Mesendoderm (in vitro differentiated cells): ENCODE measurements at regions not wholly inside any gene's neighbourhood (a gene's known extent, or its start where the extent isn't known, plus 50 kb on each side); places are given as distances from the start of the nearest gene placed in this dataset.

ENCODE experiments used
- DNase-seq: peaks from one replicate; pipeline ENCODE4 v3.0.0; 2013
- H2AK5ac ChIP-seq: 2 replicates; pipeline ENCODE4 v1.6.1; 2013; ENCODE audit warnings: low read length, inconsistent platforms
- H2BK120ac ChIP-seq: 2 replicates; pipeline ENCODE4 v1.6.1; 2013; ENCODE audit warnings: low read depth, mild to moderate bottlenecking, low read length, moderate library complexity, mixed read lengths
- H2BK15ac ChIP-seq: replicated peaks from 2 replicates; pipeline ENCODE4 v1.6.1; 2013; ENCODE audit warnings: low read depth, mild to moderate bottlenecking, moderate library complexity
- H2BK5ac ChIP-seq: 2 replicates; pipeline ENCODE4 v1.6.1; 2013; ENCODE audit warnings: low read length, inconsistent platforms
- H3K18ac ChIP-seq: 2 replicates; pipeline ENCODE4 v1.6.1; 2013; ENCODE audit warnings: mild to moderate bottlenecking, low read length, mixed read lengths
- H3K23ac ChIP-seq: one replicate; pipeline ENCODE4 v1.6.1; 2013; ENCODE audit warnings: low read length
- H3K27ac ChIP-seq: 2 replicates; pipeline ENCODE4 v1.5.1; 2013; ENCODE audit warnings: low read depth, mild to moderate bottlenecking, inconsistent platforms, low read length, moderate library complexity
- H3K27me3 ChIP-seq: 2 replicates; pipeline ENCODE4 v1.6.1; 2013; ENCODE audit warnings: low read length, control low read depth, mild to moderate bottlenecking, inconsistent platforms; ENCODE audit not compliant: insufficient read depth, poor library complexity
- H3K36me3 ChIP-seq: 2 replicates; pipeline ENCODE4 v1.6.1; 2013; ENCODE audit warnings: low read length, inconsistent platforms; ENCODE audit not compliant: control insufficient read depth, insufficient read depth
- H3K4ac ChIP-seq: one replicate; pipeline ENCODE4 v1.6.1; 2013; ENCODE audit warnings: low read depth, mild to moderate bottlenecking, low read length, moderate library complexity
- H3K4me1 ChIP-seq: 2 replicates; pipeline ENCODE4 v1.6.1; 2013; ENCODE audit warnings: low read depth, low read length, inconsistent platforms; ENCODE audit not compliant: control insufficient read depth
- H3K4me2 ChIP-seq: 2 replicates; pipeline ENCODE4 v1.6.1; 2013; ENCODE audit warnings: low read length
- H3K4me3 ChIP-seq: 2 replicates; pipeline ENCODE4 v1.5.1; 2013; ENCODE audit warnings: mild to moderate bottlenecking, low read length
- H3K56ac ChIP-seq: one replicate; pipeline ENCODE4 v1.6.1; 2013; ENCODE audit warnings: low read length
- H3K79me1 ChIP-seq: 2 replicates; pipeline ENCODE4 v1.6.1; 2013; ENCODE audit warnings: low read length, inconsistent platforms
- H3K79me2 ChIP-seq: 2 replicates; pipeline ENCODE4 v1.6.1; 2013; ENCODE audit warnings: mild to moderate bottlenecking, low read length; ENCODE audit not compliant: control insufficient read depth, insufficient read depth
- H3K9ac ChIP-seq: 2 replicates; pipeline ENCODE4 v1.6.1; 2013; ENCODE audit warnings: low read length, inconsistent platforms
- H4K5ac ChIP-seq: one replicate; pipeline ENCODE4 v1.6.1; 2013; ENCODE audit warnings: low read length
- H4K8ac ChIP-seq: one replicate; pipeline ENCODE4 v1.6.1; 2013; ENCODE audit warnings: low read depth, mild to moderate bottlenecking, control low read depth, low read length, moderate library complexity
- WGBS: extraction: QIAGEN DNeasy Blood & Tissue Kit; methylation state at CpG from one replicate; pipeline ENCODE4 v1.1.7; 2013; ENCODE audit warnings: low lambda C conversion rate, missing lambda C conversion rate; ENCODE audit not compliant: insufficient coverage; ENCODE audit errors: extremely low coverage; 5-methylcytosine and 5-hydroxymethylcytosine counted together

DNA sequence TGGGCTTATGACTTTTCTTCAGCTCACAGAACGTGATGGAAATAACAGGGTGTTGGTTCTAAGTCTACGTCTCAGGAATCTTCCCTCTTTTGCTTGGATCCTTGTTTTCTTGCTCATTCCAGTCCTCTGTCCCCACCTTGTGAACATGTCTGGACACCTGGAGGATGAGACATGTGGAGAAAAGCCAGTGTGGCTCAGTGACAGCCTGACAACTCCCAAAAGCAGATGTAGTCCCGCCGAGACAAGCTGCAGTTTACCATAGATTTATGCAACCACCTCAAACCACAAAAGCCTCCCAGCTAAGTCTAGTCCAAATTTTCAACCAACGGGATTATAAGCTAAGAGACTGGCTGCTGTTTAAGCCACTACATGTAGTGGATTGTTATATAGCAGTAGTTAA, 476.1 kb downstream of the SH2D4B start:
- no peak for DNase-seq
- Histone ChIP-seq H3K56ac (no peak overlapping the region), H2BK5ac (no peak overlapping the region), H3K79me2 (no peaks in the 10 kb centered on the region), H3K27me3 (no peaks in the 10 kb centered on the region), H3K18ac (no peak overlapping the region), H3K4me1 (no peaks in the 10 kb centered on the region), H3K9ac (no peak overlapping the region), H3K23ac (no peak overlapping the region), H3K27ac (no peak overlapping the region), H4K8ac (no peak overlapping the region), H3K4me3 (no peak overlapping the region), H2BK15ac (no peak overlapping the region), H3K4me2 (no peak overlapping the region), H3K36me3 (no peaks in the 10 kb centered on the region), H4K5ac (no peak overlapping the region), H2BK120ac (no peak overlapping the region), H2AK5ac (no peak overlapping the region), H3K4ac (no peak overlapping the region), H3K79me1 (no peaks in the 10 kb centered on the region)
- WGBS = no CpG with 5 or more reads among the region's 5 CpGs

DNA sequence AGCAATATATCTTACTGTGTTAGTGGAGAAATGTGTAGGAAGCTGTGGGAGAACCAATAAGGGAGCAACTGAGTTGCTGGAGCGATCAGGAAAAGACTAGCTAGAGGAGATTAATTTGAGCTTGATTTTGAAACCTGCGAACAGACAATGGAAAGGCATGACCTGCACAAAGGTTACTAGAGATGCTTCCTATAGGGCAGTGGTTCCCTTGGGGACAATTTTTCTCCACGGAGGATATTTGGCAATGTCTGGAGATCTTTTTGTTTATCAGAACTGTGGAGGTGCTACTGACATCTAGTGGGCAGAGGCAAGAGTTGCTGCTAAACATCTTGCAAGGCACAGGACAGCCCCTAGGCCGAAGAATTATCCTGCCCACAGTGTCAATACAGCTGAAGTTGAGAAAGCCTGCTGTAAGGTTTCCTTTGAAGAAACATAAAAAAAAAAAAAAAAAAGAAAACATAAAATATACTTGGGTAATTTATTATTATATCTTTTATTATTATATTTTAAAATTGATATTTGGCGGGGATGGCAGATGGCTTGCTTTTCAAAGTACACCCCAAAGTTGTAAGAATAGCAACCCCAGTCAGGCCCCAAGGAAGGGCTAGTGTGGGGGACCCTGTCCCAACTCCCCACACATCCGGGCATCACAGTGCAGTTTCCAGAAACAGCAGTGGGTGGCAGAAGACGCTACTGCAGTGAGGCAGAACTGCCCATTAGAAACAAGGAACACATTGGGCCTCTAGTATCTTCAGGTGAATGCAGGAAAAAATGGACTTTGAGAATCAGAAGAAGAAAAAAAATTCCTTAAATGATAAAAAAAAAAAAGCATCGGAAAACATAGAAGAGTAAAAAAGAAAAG, 481.6 kb downstream of the SH2D4B start:
- no peak overlapping the region for H3K4ac ChIP-seq
- no peaks in the 10 kb centered on the region for H3K4me1 ChIP-seq
- peak; percentile 84 for DNase-seq
- H3K18ac ChIP-seq = peak overlapping the region; percentile 22
- H3K36me3 ChIP-seq = no peaks in the 10 kb centered on the region
- H4K8ac ChIP-seq = no peak overlapping the region
- H3K79me1 ChIP-seq = no peaks in the 10 kb centered on the region
- no peak overlapping the region for H2AK5ac ChIP-seq
- H3K56ac ChIP-seq = no peak overlapping the region
- H3K4me2 ChIP-seq = no peak overlapping the region
- no peaks in the 10 kb centered on the region for H3K27me3 ChIP-seq
- no peak overlapping the region for H3K9ac ChIP-seq
- no peak overlapping the region for H2BK15ac ChIP-seq
- no peak overlapping the region for H2BK5ac ChIP-seq
- H2BK120ac ChIP-seq = no peak overlapping the region
- no peak overlapping the region for H3K27ac ChIP-seq
- H3K79me2 ChIP-seq = no peaks in the 10 kb centered on the region
- no peak overlapping the region for H3K4me3 ChIP-seq
- WGBS = no CpG with 5 or more reads among the region's 8 CpGs
- no peak overlapping the region for H4K5ac ChIP-seq
- H3K23ac ChIP-seq = no peak overlapping the region

DNA sequence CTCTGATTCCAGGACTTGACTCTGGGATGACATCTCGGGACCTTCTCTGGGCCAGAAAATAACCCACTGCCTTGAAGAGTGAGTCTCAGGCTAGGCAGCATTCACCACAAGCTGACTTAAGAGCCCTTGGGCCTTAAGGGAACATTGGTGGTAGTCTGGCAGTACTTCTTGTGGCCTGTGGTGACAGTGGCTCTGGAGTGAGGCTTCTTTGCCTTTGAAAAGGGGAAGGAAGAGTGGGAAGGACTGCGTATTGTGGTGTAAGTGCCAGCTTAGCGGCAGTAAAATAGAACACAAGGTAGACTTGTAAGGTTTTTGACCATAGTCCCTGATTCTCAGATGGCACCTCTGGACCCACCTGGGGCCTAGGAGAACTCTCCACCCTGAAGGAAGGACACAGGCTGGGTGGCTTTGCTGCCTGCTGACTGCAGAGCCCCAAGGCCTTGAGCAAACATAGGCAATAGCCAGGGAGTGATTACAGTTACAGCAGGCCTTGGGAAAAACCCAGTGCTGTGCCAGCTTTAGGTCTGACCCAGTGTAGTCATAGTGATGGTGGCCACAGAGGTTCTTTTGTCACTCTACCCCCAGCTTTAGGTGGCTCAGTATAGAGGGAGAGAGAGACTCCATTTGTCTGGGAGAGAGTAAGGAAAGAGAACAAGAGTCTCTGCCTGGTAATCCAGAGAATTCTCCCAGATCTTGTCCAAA, 483.9 kb downstream of the SH2D4B start:
- H3K23ac ChIP-seq = no peak overlapping the region
- no peak overlapping the region for H2BK120ac ChIP-seq
- H3K4me2 ChIP-seq = no peak overlapping the region
- no peaks in the 10 kb centered on the region for H3K79me2 ChIP-seq
- no CpG with 5 or more reads among the region's 3 CpGs for WGBS
- H2BK15ac ChIP-seq = no peak overlapping the region
- H3K56ac ChIP-seq = no peak overlapping the region
- H3K4me1 ChIP-seq = no peaks in the 10 kb centered on the region
- no peak overlapping the region for H3K18ac ChIP-seq
- H3K9ac ChIP-seq = no peak overlapping the region
- no peak overlapping the region for H2BK5ac ChIP-seq
- no peak overlapping the region for H3K4me3 ChIP-seq
- no peaks in the 10 kb centered on the region for H3K79me1 ChIP-seq
- H4K5ac ChIP-seq = no peak overlapping the region
- DNase-seq = no peak
- no peak overlapping the region for H2AK5ac ChIP-seq
- no peak overlapping the region for H3K27ac ChIP-seq
- H3K36me3 ChIP-seq = no peaks in the 10 kb centered on the region
- no peaks in the 10 kb centered on the region for H3K27me3 ChIP-seq
- H3K4ac ChIP-seq = no peak overlapping the region
- no peak overlapping the region for H4K8ac ChIP-seq

DNA sequence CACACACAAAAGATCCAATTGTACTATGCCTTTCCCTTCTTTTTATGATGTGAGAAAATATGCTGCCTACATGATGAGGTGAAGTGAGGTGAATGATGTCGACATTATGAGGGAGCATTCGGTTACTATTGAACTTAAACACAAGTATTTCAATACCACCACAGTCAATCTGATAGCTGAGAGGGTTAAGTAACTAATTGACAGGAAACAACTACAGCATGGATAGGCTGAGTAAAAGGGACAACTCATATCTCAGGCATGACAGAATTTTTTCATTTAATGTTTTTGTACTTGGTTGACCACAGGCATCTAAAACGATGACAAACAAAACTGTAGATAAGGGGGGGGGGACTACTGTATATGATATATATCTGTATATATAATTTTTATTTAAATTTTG, 488.9 kb downstream of the SH2D4B start:
- H3K36me3 ChIP-seq = no peaks in the 10 kb centered on the region
- no peak overlapping the region for H3K4me2 ChIP-seq
- no peak overlapping the region for H3K18ac ChIP-seq
- no peaks in the 10 kb centered on the region for H3K27me3 ChIP-seq
- H2BK120ac ChIP-seq = no peak overlapping the region
- no peak overlapping the region for H4K8ac ChIP-seq
- H3K79me2 ChIP-seq = no peaks in the 10 kb centered on the region
- H3K4me3 ChIP-seq = no peak overlapping the region
- no peak overlapping the region for H3K9ac ChIP-seq
- H3K4me1 ChIP-seq = no peaks in the 10 kb centered on the region
- H3K23ac ChIP-seq = no peak overlapping the region
- no peak for DNase-seq
- H2AK5ac ChIP-seq = no peak overlapping the region
- H3K27ac ChIP-seq = no peak overlapping the region
- H2BK15ac ChIP-seq = no peak overlapping the region
- no peak overlapping the region for H3K56ac ChIP-seq
- no peaks in the 10 kb centered on the region for H3K79me1 ChIP-seq
- H3K4ac ChIP-seq = no peak overlapping the region
- H2BK5ac ChIP-seq = no peak overlapping the region
- no CpG with 5 or more reads among the region's 3 CpGs for WGBS
- no peak overlapping the region for H4K5ac ChIP-seq

DNA sequence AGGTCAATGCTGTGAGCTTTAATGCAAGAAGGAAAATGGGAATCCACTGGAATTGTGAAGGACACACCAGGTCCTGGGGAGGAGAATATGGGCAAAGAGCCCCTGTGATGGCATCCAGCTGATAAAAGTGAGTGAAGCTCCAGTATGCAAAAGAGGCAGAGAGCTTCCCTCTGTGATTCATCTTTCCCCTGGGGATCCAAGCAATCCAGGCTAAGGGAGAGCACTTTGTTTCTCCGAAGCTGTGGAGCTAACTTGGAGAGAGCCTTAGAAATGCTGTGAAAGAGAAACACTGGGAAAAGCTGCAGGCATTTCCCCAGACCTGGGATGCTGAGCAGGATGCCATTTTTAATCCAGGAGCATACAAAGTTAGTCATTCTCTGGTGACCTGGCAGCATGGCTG, 489.5 kb downstream of the SH2D4B start:
- no CpG with 5 or more reads among the region's 1 CpG for WGBS
- Histone ChIP-seq H3K4me1 (no peaks in the 10 kb centered on the region), H2BK5ac (no peak overlapping the region), H3K79me2 (no peaks in the 10 kb centered on the region), H3K23ac (no peak overlapping the region), H3K79me1 (no peaks in the 10 kb centered on the region), H2BK15ac (no peak overlapping the region), H3K4me3 (no peak overlapping the region), H3K18ac (no peak overlapping the region), H3K36me3 (no peaks in the 10 kb centered on the region), H2BK120ac (no peak overlapping the region), H4K8ac (no peak overlapping the region), H3K9ac (no peak overlapping the region), H3K27ac (no peak overlapping the region), H3K56ac (no peak overlapping the region), H2AK5ac (no peak overlapping the region), H4K5ac (no peak overlapping the region), H3K27me3 (no peaks in the 10 kb centered on the region), H3K4me2 (no peak overlapping the region), H3K4ac (no peak overlapping the region)
- DNase-seq = no peak
